Eye (tissue), 1 donor: ENCODE measurements at regions not wholly inside any gene's neighbourhood (a gene's known extent, or its start where the extent isn't known, plus 50 kb on each side); places are given as distances from the start of the nearest gene placed in this dataset.
"Not testable (repeated sequence)": the region's sequence is repeated elsewhere in the genome, so short reads cannot be mapped to it uniquely, and the experiment has no call there.

Experiments used
- DNase-seq: peaks from one replicate; pipeline ENCODE4 v3.0.0-alpha.2; 2015

GRCh38 chr6:92219987-92220386, 1199.4 kb downstream of the EPHA7 start:
- not testable (repeated sequence) for DNase-seq

- no peak for DNase-seq
Observed at GRCh38 chr6:92216717-92217116, 1202.6 kb downstream of the EPHA7 start.

GRCh38 chr6:92201618-92202017, 1217.7 kb downstream of the EPHA7 start:
- no peak for DNase-seq

GRCh38 chr6:92196325-92196724, 1223.0 kb downstream of the EPHA7 start:
- peak; percentile 21 for DNase-seq

- no peak for DNase-seq
Observed at GRCh38 chr6:92195796-92196195, 1223.6 kb downstream of the EPHA7 start.

- no peak for DNase-seq
Observed at GRCh38 chr6:92188016-92188415, 1231.3 kb downstream of the EPHA7 start.

GRCh38 chr6:92184933-92185332, 1234.4 kb downstream of the EPHA7 start:
- no peak for DNase-seq

GRCh38 chr6:92181347-92181746, 1238.0 kb downstream of the EPHA7 start:
- DNase-seq: no peak

GRCh38 chr6:92180090-92180489, 1239.3 kb downstream of the EPHA7 start:
- no peak for DNase-seq

- no peak for DNase-seq
Observed at GRCh38 chr6:92176666-92177065, 1242.7 kb downstream of the EPHA7 start.

GRCh38 chr6:92174398-92175073, 1244.8 kb downstream of the EPHA7 start:
- DNase-seq: no peak

GRCh38 chr6:92169506-92169905, 1249.9 kb downstream of the EPHA7 start:
- no peak for DNase-seq

GRCh38 chr6:92166666-92167065, 1252.7 kb downstream of the EPHA7 start:
- DNase-seq: no peak

- no peak for DNase-seq
Observed at GRCh38 chr6:92161953-92162352, 1257.4 kb downstream of the EPHA7 start.

GRCh38 chr6:92160226-92160625, 1259.1 kb downstream of the EPHA7 start:
- no peak for DNase-seq

- DNase-seq: no peak
Observed at GRCh38 chr6:92159046-92159445, 1260.3 kb downstream of the EPHA7 start.

- DNase-seq: no peak
Observed at GRCh38 chr6:92150553-92150952, 1268.8 kb downstream of the EPHA7 start.

GRCh38 chr6:92147246-92147645, 1272.1 kb downstream of the EPHA7 start:
- no peak for DNase-seq

GRCh38 chr6:92139601-92140000, 1279.8 kb downstream of the EPHA7 start:
- DNase-seq: peak; percentile 36

GRCh38 chr6:92132957-92133356, 1286.4 kb downstream of the EPHA7 start:
- DNase-seq: no peak

GRCh38 chr6:92132457-92132856, 1286.9 kb downstream of the EPHA7 start:
- no peak for DNase-seq

- no peak for DNase-seq
Observed at GRCh38 chr6:92130944-92131343, 1288.4 kb downstream of the EPHA7 start.

- no peak for DNase-seq
Observed at GRCh38 chr6:92126983-92127382, 1292.4 kb downstream of the EPHA7 start.

GRCh38 chr6:92126088-92126487, 1293.3 kb downstream of the EPHA7 start:
- DNase-seq: no peak

GRCh38 chr6:92125681-92126080, 1293.7 kb downstream of the EPHA7 start:
- no peak for DNase-seq
